HepG2 (cell line): ENCODE measurements at regions not wholly inside any gene's neighbourhood (a gene's known extent, or its start where the extent isn't known, plus 50 kb on each side); places are given as distances from the start of the nearest gene placed in this dataset.

Experiments used
- ATF7 ChIP-seq, 2 experiments: fragments of 450-650 bp in 1 of 2; sonication (generic) in 1 of 2; formaldehyde crosslinking in 1 of 2; IDR thresholded peaks; 2 replicates each; pipeline versions ENCODE4 v1.4.0 to v1.6.1; 2016 to 2020; ENCODE audit warnings: antibody characterized with exemption in 1 of 2, mild to moderate bottlenecking in 1 of 2, missing genetic modification reagents in 1 of 2
- BRD4 ChIP-seq: sonication (generic); formaldehyde crosslinking; IDR thresholded peaks from 2 replicates; pipeline ENCODE4 v1.4.0; 2020; ENCODE audit warnings: missing genetic modification reagents
- CCDC6 ChIP-seq: sonication (generic); formaldehyde crosslinking; IDR thresholded peaks from 2 replicates; pipeline ENCODE4 v1.8.1; 2022; ENCODE audit warnings: mild to moderate bottlenecking, missing genetic modification reagents, moderate library complexity
- GRHL1 ChIP-seq: sonication (generic); formaldehyde crosslinking; conservative IDR thresholded peaks from 2 replicates; pipeline ENCODE4 v1.8.0; 2022; ENCODE audit warnings: missing genetic modification reagents
- HMGXB4 ChIP-seq, 2 experiments: sonication (generic) in 1 of 2; formaldehyde crosslinking in 1 of 2; IDR thresholded peaks; 2 replicates each; pipeline versions ENCODE4 v1.4.0 to v1.6.1; 2018 to 2020; ENCODE audit warnings: missing genetic modification reagents in 2 of 2, borderline replicate concordance in 1 of 2, low read depth in 1 of 2, mild to moderate bottlenecking in 1 of 2, missing biosample characterization in 1 of 2
- HOXA3 ChIP-seq: sonication (generic); formaldehyde crosslinking; IDR thresholded peaks from 2 replicates; pipeline ENCODE4 v1.5.0; 2020; ENCODE audit warnings: missing genetic modification reagents
- KLF11 ChIP-seq: IDR thresholded peaks from 2 replicates; pipeline ENCODE4 v1.6.1; 2016; ENCODE audit warnings: missing compliant biosample characterization
- MLLT10 ChIP-seq: sonication (generic); formaldehyde crosslinking; IDR thresholded peaks from 2 replicates; pipeline ENCODE4 v1.4.0; 2020; ENCODE audit warnings: missing genetic modification reagents
- NCOA5 ChIP-seq: sonication (generic); formaldehyde crosslinking; IDR thresholded peaks from 2 replicates; pipeline ENCODE4 v1.4.0; 2020; ENCODE audit warnings: missing genetic modification reagents
- NFIB ChIP-seq: sonication (generic); formaldehyde crosslinking; IDR thresholded peaks from 2 replicates; pipeline ENCODE4 v1.9.0; 2021; ENCODE audit warnings: missing genetic modification reagents, mild to moderate bottlenecking, borderline replicate concordance
- RXRA ChIP-seq: sonication (generic); formaldehyde crosslinking; IDR thresholded peaks from 2 replicates; pipeline ENCODE4 v1.5.1; 2020; ENCODE audit warnings: missing genetic modification reagents
- SMARCE1 ChIP-seq: fragments of 450-650 bp; IDR thresholded peaks from 2 replicates; pipeline ENCODE4 v1.6.1; 2017; ENCODE audit warnings: borderline replicate concordance
- SRF ChIP-seq: IDR thresholded peaks from 2 replicates; pipeline ENCODE4 v1.6.1; 2011; ENCODE audit warnings: mild to moderate bottlenecking, low read depth, low read length, moderate library complexity
- TBX2 ChIP-seq: sonication (generic); formaldehyde crosslinking; IDR thresholded peaks from 2 replicates; pipeline ENCODE4 v1.5.0; 2020; ENCODE audit warnings: missing genetic modification reagents, mild to moderate bottlenecking, borderline replicate concordance
- ZFP82 ChIP-seq: sonication (generic); formaldehyde crosslinking; IDR thresholded peaks from 2 replicates; pipeline ENCODE4 v1.5.1; 2020; ENCODE audit warnings: mild to moderate bottlenecking, missing genetic modification reagents, borderline replicate concordance
- ZNF136 ChIP-seq: sonication (generic); formaldehyde crosslinking; IDR thresholded peaks from 2 replicates; pipeline ENCODE4 v1.8.1; 2022; ENCODE audit warnings: low read depth, mild to moderate bottlenecking, moderate library complexity, missing genetic modification reagents
- ZNF264 ChIP-seq: sonication (generic); formaldehyde crosslinking; IDR thresholded peaks from 2 replicates; pipeline ENCODE4 v1.4.0; 2020; ENCODE audit warnings: missing genetic modification reagents
- ZNF281 ChIP-seq: sonication (generic); formaldehyde crosslinking; IDR thresholded peaks from 2 replicates; pipeline ENCODE4 v1.4.0; 2020; ENCODE audit warnings: missing genetic modification reagents, borderline replicate concordance
- ZNF33A ChIP-seq: sonication (generic); formaldehyde crosslinking; IDR thresholded peaks from 2 replicates; pipeline ENCODE4 v1.5.1; 2020; ENCODE audit warnings: missing genetic modification reagents, mild to moderate bottlenecking, moderate library complexity, borderline replicate concordance
- ZNF350 ChIP-seq: sonication (generic); formaldehyde crosslinking; IDR thresholded peaks from 2 replicates; pipeline ENCODE4 v1.4.0; 2020; ENCODE audit warnings: mild to moderate bottlenecking, low read depth, missing genetic modification reagents, borderline replicate concordance
- ZNF44 ChIP-seq: sonication (generic); formaldehyde crosslinking; IDR thresholded peaks from 2 replicates; pipeline ENCODE4 v1.5.1; 2020; ENCODE audit warnings: mild to moderate bottlenecking, missing genetic modification reagents

- TF ChIP-seq MLLT10 (CRISPR knock-in tag) (no peak), HMGXB4 (CRISPR knock-in tag; IDR thresholded peaks at IDR 0.05; ENCODE audit: borderline replicate concordance in 1 of 2, low read depth in 1 of 2) (no peak; a peak in 1 of 4 replicates), NCOA5 (CRISPR knock-in tag) (no peak), SMARCE1 (peak; percentile 40; the same call in 1 of the 2 replicates), NFIB (CRISPR knock-in tag) (no peak), ZNF33A (CRISPR knock-in tag) (no peak), ZNF350 (CRISPR knock-in tag) (no peak), ZNF281 (no peak), GRHL1 (no peak), SRF (no peak), RXRA (CRISPR knock-in tag) (no peak; the same call in 1 of the 2 replicates), HOXA3 (CRISPR knock-in tag) (no peak), ATF7 (IDR thresholded peaks at IDR 0.05) (no peak), ATF7 (CRISPR knock-in tag; IDR thresholded peaks at IDR 0.05) (no peak; the same call in 1 of the 2 replicates), ZNF44 (no peak), TBX2 (CRISPR knock-in tag) (peak; percentile 47; the same call in 1 of the 2 replicates), ZFP82 (CRISPR knock-in tag) (no peak), CCDC6 (CRISPR knock-in tag) (no peak), BRD4 (CRISPR knock-in tag) (no peak), ZNF136 (CRISPR knock-in tag) (no peak), KLF11 (CRISPR knock-in tag) (no peak), ZNF264 (CRISPR knock-in tag) (peak; percentile 38; the same call in 1 of the 2 replicates)
Observed at GRCh38 chr15:93341164-93341563, 252.2 kb upstream of the RGMA start (continued).
